Adrenal gland (tissue), 9 donors: ENCODE measurements at regions not wholly inside any gene's neighbourhood (a gene's known extent, or its start where the extent isn't known, plus 50 kb on each side); places are given as distances from the start of the nearest gene placed in this dataset.
"Not testable (repeated sequence)": the region's sequence is repeated elsewhere in the genome, so short reads cannot be mapped to it uniquely, and the experiment has no call there.

Experiments used
- DNase-seq, 7 donors: peaks; one replicate each; pipeline ENCODE4 v3.0.0-alpha.2; 2019 to 2020
- H3K27ac ChIP-seq, 5 donors: fragments of 200-600 bp; sonication (generic) in 4 of 5; 1 replicate in 3 of 5; 2 replicates in 2 of 5; pipeline versions ENCODE4 v1.5.1 to v1.8.0; 2016 to 2020; ENCODE audit warnings: mild to moderate bottlenecking in 1 of 5
- H3K27me3 ChIP-seq: fragments of 200-600 bp; 2 replicates; pipeline ENCODE4 v1.8.0; 2021
- H3K36me3 ChIP-seq, 2 donors: fragments of 200-600 bp; replicated peaks in 1 of 2; 1 replicate in 1 of 2; 2 replicates in 1 of 2; pipeline versions ENCODE4 v1.5.1 to v1.8.0; 2018 to 2022
- H3K4me1 ChIP-seq, 2 donors: fragments of 200-600 bp; replicated peaks in 1 of 2; 1 replicate in 1 of 2; 2 replicates in 1 of 2; pipeline versions ENCODE4 v1.5.1 to v1.8.0; 2018 to 2021
- H3K4me3 ChIP-seq, 4 donors: fragments of 200-600 bp; sonication (generic) in 3 of 4; one replicate each; pipeline ENCODE4 v1.5.1; 2016 to 2018
- H3K9me3 ChIP-seq, 3 donors: fragments of 200-600 bp; sonication (generic) in 1 of 3; replicated peaks in 1 of 3; 1 replicate in 2 of 3; 2 replicates in 1 of 3; pipeline versions ENCODE4 v1.5.1 to v1.8.0; 2016 to 2021
- POLR2A ChIP-seq, 2 donors: fragments of 450-650 bp; IDR thresholded peaks; one replicate each; pipeline ENCODE4 v1.6.1; 2017; ENCODE audit warnings: antibody characterized with exemption in 2 of 2, mild to moderate bottlenecking in 2 of 2, moderate library complexity in 1 of 2
- WGBS, 4 donors: extraction: QIAGEN DNeasy Blood & Tissue Kit in 2 of 4; methylation state at CpG; one replicate each; pipeline versions ENCODE4 v1.1.5 to v1.1.7; 2013 to 2017; 5-methylcytosine and 5-hydroxymethylcytosine counted together
- intact Hi-C, 2 donors: fragments of 100-400 bp; cut with DNase I; formaldehyde crosslinking; loops; one replicate each; pipeline versions ENCODE4 v1.14.1 to v1.15.0; 2022 to 2023
- TF ChIP-seq, protein P1 (sequence below), 6 experiments: fragments of 450-650 bp in 4 of 6; fragments of 200-600 bp in 2 of 6; sonication (generic) in 1 of 6; IDR thresholded peaks; 1 replicate in 5 of 6; 2 replicates in 1 of 6; pipeline versions ENCODE4 v1.5.1 to v1.8.0; 2016 to 2021; ENCODE audit warnings: antibody characterized with exemption in 6 of 6, mild to moderate bottlenecking in 2 of 6, moderate library complexity in 1 of 6
- donor health status: healthy with polysubstance abuse.
- donor health status: Bipolar disorder and iron deficiency.
- donor health status: DM: yes; HTN: yes; CAD: no.
- donor health status: DM: no; HTN: no; CAD: no.
- donor health status: DM: no; HTN: no; CAD: no.

DNA sequence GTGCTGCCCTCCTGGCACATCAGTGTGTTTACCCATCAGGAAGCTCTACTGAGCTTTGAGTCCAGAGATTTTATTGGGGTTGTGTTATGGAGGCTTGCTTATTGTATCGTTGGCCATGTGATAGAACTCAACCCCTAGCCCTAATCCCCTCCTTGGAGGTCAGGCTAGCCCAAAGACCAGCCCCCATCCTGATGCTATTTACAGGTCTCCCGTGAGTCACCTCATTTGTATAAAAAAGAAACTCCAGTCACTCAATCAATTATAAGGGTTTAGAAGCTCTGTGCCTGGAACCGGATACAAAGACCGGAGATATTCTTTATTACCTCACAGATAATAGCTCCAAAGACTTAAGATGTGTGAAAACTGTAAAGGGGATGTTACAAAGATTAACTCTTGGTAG lies 405.9 kb downstream of the CNTNAP4 start:
- Histone ChIP-seq H3K4me1 (no peaks in the 10 kb centered on the region), H3K36me3 (no peaks in the 10 kb centered on the region), H3K4me3 (no peak overlapping the region), H3K27ac (no peak overlapping the region), H3K9me3 (no peaks in the 10 kb centered on the region), H3K27me3 (no peaks in the 10 kb centered on the region)
- 61 to 80% (median 67%) methylated on average over 3 to 4 of the region's 4 CpGs for WGBS, 4 donors
- DNase-seq, result no peak
- TF ChIP-seq, protein P1, sequence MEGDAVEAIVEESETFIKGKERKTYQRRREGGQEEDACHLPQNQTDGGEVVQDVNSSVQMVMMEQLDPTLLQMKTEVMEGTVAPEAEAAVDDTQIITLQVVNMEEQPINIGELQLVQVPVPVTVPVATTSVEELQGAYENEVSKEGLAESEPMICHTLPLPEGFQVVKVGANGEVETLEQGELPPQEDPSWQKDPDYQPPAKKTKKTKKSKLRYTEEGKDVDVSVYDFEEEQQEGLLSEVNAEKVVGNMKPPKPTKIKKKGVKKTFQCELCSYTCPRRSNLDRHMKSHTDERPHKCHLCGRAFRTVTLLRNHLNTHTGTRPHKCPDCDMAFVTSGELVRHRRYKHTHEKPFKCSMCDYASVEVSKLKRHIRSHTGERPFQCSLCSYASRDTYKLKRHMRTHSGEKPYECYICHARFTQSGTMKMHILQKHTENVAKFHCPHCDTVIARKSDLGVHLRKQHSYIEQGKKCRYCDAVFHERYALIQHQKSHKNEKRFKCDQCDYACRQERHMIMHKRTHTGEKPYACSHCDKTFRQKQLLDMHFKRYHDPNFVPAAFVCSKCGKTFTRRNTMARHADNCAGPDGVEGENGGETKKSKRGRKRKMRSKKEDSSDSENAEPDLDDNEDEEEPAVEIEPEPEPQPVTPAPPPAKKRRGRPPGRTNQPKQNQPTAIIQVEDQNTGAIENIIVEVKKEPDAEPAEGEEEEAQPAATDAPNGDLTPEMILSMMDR (IDR thresholded peaks at IDR 0.05), result no peak
- TF ChIP-seq POLR2A (IDR thresholded peaks at IDR 0.05), result no peak
- intact Hi-C loops, result no loop called here

DNA sequence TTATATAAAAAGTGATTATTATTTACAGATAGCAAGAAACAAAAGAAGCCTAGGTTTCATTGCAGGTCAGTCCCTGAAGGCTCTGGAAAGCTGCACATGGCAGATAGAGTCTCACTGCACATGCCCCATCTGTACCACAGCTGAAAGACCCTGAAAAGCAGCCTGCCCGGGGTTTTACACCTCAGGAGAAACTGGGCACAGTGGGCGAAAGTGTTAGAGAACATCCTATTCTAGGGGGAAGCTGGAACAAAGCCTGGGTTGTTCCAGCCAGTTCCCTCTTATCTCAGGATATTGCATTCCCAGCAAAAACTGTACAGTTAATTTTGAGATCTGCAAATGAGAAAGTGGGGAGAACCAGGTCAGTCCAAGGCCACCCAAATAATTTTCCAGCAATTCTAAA lies 419.7 kb downstream of the CNTNAP4 start:
- H3K36me3 ChIP-seq, result no peaks in the 10 kb centered on the region
- H3K27me3 ChIP-seq, result no peaks in the 10 kb centered on the region
- no peaks in the 10 kb centered on the region for H3K9me3 ChIP-seq
- no peak for TF ChIP-seq POLR2A (IDR thresholded peaks at IDR 0.05)
- TF ChIP-seq, protein P1 (IDR thresholded peaks at IDR 0.05), result no peak
- 64 to 73% (median 67%) methylated on average over 1 to 2 of the region's 2 CpGs for whole genome bisulfite sequencing, 4 donors
- intact Hi-C loops, result no loop called here
- DNase-seq, result no peak
- no peak overlapping the region for H3K4me3 ChIP-seq
- H3K4me1 ChIP-seq, result no peaks in the 10 kb centered on the region
- no peak overlapping the region for H3K27ac ChIP-seq

DNA sequence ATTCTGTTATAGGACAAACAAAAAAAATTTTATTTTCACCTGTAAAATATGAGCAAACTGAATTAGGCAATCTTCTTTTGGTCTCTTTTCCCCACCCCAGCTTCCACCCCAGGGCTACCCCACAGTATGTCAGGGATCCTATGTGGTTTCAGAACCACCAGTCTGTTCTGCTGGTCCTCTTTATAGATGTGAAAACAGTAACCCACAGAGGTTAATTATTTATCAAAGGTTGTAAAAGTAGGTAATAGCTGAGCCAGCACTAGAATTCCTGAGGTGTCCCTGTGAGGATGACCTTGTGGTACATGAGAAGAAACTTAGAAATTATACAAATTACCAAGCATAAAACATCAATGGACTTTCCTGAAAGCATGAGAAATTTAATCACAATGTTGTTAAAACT lies 428.7 kb downstream of the CNTNAP4 start:
- H3K4me1 ChIP-seq, result no peaks in the 10 kb centered on the region
- DNase-seq, result no peak
- H3K9me3 ChIP-seq, result no peaks in the 10 kb centered on the region
- no peak overlapping the region for H3K27ac ChIP-seq
- no peak overlapping the region for H3K4me3 ChIP-seq
- no peaks in the 10 kb centered on the region for H3K36me3 ChIP-seq
- intact Hi-C loops, result no loop called here
- no peaks in the 10 kb centered on the region for H3K27me3 ChIP-seq
- no peak for TF ChIP-seq POLR2A (IDR thresholded peaks at IDR 0.05)
- TF ChIP-seq, protein P1 (IDR thresholded peaks at IDR 0.05), result no peak

DNA sequence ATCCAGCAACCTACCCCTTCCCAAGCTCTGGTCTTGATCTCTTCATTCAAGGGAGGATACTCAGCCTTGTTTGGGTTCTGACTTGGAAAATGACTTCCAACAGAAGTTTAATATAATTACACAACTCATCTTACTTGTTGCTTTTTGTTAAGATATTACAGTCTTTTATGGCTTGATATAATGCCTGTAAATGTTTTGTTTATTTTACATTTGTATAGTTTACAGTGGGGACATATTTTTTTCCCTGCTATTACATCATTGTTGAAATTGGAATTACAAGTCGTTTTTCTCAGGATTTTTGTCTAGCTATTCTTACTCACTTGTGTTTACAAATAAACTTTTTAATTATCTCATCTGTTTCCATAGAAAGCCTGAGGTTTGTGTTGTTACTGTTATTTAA lies 436.0 kb downstream of the CNTNAP4 start:
- H3K4me3 ChIP-seq, result no peak overlapping the region
- no peak for DNase-seq
- intact Hi-C loops, result no loop called here
- no peaks in the 10 kb centered on the region for H3K27me3 ChIP-seq
- H3K4me1 ChIP-seq, result no peaks in the 10 kb centered on the region
- H3K36me3 ChIP-seq, result no peaks in the 10 kb centered on the region
- TF ChIP-seq, protein P1 (IDR thresholded peaks at IDR 0.05), result no peak
- TF ChIP-seq POLR2A (IDR thresholded peaks at IDR 0.05), result no peak
- H3K27ac ChIP-seq, result no peak overlapping the region
- 44 to 59% (median 50%) methylated on average over 1 of the region's 1 CpG for WGBS, 4 donors
- no peaks in the 10 kb centered on the region for H3K9me3 ChIP-seq

DNA sequence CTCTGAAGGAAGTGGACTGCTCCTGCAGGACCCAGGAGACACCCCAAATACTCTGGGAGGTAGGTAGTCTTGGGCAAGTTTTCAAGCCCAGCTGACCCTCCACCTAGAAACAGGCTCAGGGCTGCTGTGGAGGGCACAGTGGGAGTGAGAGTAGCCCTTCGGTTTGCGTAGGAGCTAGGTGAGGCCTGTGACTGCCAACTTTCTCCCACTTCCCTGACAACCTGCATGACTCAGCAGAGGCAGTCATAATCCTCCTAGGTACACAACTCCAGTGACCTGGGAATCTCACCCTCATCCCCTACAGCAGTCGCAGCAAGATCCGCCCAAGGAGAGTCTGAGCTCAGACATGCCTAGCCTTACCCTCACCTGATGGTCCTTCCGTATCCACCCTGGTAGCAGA lies 439.1 kb downstream of the CNTNAP4 start:
- H3K27ac ChIP-seq, H3K27me3 ChIP-seq, H3K4me1 ChIP-seq, intact Hi-C loops, DNase-seq, H3K9me3 ChIP-seq, H3K4me3 ChIP-seq, H3K36me3 ChIP-seq: not testable (repeated sequence)
- 88 to 95% (median 91%) methylated on average over 4 to 5 of the region's 5 CpGs for WGBS, 4 donors
